AG20443 (cell line): ENCODE measurements at regions not wholly inside any gene's neighbourhood (a gene's known extent, or its start where the extent isn't known, plus 50 kb on each side); places are given as distances from the start of the nearest gene placed in this dataset.

ENCODE experiments used
- DNase-seq: peaks from one replicate; pipeline ENCODE4 v3.0.0; 2012; ENCODE audit warnings: low spot score, mixed read lengths

DNA sequence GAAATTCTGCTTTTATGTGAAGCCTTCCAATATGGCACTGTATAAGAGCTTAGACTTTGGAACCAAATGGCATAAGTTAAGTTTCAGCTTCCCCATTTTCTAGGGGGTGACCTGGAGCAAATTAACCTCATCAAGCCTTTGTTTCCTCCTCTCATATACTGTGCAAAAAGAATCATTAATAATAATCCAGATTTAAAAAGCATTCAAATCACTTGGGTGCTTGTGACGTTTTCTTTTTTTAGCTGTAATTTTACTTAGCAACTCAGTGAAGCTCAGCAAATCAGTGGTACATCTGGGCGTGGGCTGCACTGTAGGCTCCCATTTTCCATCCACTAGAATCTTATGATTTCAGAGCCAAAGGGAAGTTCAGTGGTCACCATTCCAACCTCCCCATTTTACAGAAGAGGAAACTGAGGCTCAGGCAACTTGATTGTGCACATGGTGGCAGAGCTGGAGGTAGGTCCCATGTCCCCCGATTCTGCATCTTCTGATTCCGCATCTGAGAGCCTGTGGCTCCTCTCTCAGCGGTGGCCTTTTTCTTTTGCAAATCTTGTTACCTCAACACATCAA lies 131.2 kb downstream of the SNAPC1 start:
- no peak for DNase-seq

DNA sequence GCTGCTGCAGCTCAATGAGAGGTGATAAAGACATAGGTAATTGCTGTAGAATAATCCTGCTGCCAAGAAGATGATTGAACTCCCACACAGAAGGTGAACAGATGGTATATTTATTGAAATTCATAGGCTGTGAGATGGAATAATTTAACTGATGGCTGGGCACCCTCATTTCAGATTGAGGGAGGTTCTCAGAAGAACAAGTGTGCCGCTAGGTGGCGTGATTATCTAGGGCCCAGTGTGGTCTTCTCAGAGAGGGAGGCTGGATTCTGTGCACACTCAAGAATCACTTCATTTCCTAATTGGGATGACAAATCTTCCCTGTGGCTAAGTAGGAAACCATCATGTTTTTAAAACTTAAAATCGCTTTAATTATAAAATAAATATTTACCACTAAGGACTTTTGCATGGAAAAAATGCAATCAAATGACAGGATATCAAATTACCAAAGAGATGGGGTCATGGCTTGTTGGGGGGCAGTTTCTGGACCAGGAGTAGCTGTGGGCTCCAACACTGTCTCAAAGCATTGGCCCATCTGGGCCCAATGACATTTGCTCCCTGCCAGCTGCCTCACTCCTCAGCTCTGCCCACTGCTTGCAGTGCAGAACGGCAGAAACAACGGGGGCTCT lies 132.3 kb downstream of the SNAPC1 start:
- DNase-seq: peak; percentile 81

DNA sequence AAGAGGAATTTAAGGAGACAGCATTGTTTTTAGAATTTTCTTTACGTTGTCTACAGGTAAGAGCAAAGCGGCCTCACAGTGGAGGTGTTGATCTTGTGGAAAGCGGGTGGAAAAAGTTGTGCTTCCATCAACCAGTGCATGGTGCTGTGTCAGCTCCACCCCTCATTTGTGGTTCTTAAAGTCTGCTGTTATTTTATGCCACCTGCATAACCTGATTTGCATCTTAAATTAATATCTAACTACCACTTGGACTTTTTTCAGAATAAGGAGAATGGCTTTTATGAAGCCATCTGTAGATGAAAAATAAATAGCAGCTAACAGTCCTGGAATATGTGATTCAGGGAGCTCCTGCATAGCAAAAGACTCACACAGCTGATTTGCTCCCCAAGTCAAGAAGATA lies 135.1 kb downstream of the SNAPC1 start:
- DNase-seq: no peak

GRCh38 chr14:61898568-61898967 lies 136.3 kb downstream of the SNAPC1 start:
- no peak for DNase-seq

GRCh38 chr14:61899497-61899896 lies 137.3 kb downstream of the SNAPC1 start:
- no peak for DNase-seq

DNA sequence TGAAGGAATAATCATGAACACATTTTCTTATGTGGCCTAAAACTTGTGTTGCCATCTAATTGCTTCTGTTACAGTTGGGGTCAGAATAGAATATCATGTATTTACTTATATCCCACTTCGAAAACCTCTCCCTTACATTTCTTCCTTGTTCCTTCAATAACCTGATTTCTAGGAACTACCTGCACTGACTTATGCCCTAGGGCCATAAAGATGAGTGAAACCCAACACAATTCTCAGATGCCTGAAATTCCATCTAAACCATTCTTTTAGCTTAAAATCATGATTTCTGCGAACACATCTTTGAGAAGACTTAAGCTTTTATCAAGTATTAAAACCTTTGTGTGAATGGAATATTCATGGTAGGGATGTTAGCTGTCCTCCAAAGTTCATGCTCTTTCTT lies 142.7 kb downstream of the SNAPC1 start:
- no peak for DNase-seq

DNA sequence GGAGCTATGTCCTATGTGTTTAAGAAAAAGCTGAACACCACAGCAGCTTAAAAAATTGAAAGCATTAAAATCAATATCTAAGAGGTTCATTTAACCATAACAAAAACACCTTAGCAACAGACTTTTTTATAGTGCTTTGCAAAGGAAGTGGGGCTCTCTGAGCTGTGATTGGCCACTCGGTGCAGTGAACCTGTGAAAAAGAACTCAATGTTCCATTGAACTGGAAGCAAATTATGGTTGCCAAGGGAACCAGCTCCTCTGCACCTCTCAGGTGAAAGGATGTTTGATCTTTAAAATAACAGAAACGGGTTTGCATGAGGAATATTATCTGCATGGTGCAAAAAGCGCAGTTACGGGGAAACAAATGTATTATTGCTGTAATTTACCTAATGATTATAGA lies 149.4 kb downstream of the SNAPC1 start:
- no peak for DNase-seq

DNA sequence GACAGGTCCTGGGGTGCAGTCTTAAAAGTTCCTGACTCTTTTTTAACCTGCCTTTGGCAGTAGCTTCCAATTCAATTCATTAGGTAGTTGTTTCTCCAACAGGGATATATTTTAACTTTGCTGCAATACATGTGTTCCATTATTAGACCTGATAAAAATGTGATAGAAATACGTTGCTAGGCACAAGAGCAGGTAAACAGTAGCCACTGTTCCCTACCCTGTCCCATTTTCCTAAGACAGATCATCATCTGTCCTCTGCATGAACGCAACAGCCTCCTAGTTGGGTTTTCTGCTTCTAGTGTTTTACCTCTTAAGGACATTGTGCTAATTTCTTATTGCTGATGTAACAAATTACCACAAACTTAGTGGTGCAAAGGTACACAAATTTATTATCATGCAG lies 156.8 kb downstream of the SNAPC1 start:
- no peak for DNase-seq

GRCh38 chr14:61923348-61923747 lies 161.1 kb downstream of the SNAPC1 start:
- peak; percentile 15 for DNase-seq

GRCh38 chr14:61925043-61925442 lies 162.8 kb downstream of the SNAPC1 start:
- DNase-seq: no peak

GRCh38 chr14:61925732-61926435 lies 163.7 kb downstream of the SNAPC1 start:
- DNase-seq: no peak

- peak; percentile 11 for DNase-seq
Measured at GRCh38 chr14:61927060-61927459, 164.8 kb downstream of the SNAPC1 start.

DNA sequence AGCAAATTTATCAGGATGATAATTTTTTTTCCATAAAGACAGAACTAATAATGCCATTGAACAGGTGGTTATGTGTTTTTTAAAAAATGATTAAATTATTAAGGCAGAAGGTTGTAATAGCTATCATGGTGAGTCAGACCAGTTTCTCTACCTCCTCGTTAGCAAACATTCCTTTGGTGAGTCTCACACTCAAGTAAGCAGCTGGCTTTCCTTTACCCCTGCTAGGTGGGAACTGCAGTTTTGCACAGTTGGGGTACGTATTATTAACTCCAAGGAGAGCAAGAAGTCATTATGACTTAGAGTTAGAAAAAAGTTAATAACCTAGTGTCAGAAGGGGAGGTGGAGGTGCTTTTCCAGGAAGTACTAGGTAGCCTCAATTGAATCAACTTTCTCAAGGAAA lies 165.3 kb downstream of the SNAPC1 start:
- DNase-seq: peak; percentile 35

DNA sequence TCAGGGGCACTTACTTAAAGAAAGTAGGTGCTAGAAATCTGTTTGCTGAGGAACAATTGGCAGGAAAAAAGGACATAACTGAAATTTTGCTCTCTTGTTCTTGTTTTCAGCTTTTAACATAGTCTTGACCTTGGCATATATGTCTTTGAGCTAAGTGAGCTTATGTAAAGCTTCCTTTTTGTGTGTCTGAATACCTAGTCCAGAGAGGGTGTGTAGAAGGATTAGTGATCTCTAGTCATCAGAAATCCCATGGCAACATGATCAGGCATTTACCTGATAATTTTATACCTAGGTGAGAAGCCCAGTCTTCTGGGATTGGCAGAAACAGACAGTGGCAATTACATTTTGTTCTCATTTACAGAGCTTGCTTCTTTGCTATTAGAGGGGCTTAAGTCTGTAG lies 166.1 kb downstream of the SNAPC1 start:
- DNase-seq: no peak

DNA sequence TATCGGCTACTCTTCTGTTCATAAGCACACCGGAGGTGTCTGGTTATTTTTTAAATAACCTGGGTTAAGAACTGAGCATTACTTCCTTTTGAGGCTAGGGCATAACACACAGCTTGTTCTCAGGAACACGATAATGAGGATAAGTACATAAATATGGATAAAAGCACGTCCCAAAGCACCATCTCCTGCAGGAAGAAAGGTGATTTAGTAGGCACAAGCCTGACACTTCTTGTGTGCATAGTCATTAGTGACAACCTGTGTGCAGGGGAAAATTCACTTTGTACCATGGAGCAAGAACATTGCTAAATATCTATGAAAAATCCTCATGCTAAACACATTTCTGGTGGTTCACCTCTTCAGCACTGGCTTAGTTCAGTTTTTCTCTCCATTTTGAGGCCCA lies 166.5 kb downstream of the SNAPC1 start:
- DNase-seq: no peak

DNA sequence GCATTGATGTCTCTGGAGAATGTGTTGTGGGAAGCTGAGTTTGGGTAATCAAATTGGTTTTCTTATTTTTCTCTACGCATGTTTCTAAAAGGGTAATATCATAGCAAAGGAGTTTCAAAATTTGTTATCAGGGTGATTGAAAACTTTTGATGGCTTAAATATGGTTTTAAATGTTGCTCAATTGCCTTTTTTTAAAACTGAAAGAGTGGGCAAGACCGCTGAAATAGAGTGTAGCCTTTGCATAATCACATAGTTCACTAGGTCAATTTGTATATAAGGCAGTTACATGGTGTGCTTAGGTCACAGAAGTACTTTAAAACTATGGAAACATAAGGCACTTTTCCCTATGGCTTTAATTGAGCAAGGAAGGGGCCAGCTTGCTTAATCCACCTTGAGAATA lies 167.4 kb downstream of the SNAPC1 start:
- DNase-seq: no peak

GRCh38 chr14:61930101-61930857 lies 168.1 kb downstream of the SNAPC1 start:
- no peak for DNase-seq

DNA sequence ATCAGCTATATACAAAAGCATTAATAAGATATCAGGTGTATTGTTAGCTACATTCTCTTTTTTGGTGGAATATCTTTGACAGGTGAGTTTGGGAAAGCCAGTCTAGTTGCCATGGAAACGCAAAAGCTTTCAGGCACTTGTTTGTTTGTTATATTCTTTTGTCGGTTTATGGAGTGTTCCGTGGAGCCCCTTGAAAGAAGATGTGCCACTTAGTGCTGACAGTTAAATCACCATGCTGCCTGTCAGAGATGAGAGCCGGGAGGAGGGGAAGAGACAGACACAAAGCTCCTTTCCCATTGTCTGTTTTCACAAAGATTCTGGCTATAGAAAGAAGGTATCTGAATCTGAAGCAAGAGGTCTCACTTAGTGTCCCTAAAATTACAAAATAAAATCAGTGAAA lies 170.8 kb downstream of the SNAPC1 start:
- no peak for DNase-seq

DNA sequence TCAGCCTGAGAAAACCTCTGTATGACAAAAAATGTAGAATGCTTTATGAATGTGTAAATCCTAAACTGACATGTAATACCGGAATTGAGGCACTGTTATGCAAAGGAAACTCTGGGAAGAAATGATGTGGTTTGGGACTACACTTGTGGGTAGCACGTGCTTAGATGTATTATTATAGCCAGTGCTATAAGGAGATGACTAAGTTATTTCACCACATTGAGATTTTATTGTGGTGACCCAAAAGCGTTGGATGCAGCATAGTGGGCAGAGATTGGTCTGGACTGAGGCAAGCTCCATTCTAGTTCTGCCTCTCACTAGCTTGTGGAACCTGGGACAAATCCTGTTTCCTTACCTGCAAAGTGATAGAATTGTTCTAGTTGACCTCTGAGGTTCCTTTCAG lies 172.2 kb downstream of the SNAPC1 start:
- peak; percentile 56 for DNase-seq

DNA sequence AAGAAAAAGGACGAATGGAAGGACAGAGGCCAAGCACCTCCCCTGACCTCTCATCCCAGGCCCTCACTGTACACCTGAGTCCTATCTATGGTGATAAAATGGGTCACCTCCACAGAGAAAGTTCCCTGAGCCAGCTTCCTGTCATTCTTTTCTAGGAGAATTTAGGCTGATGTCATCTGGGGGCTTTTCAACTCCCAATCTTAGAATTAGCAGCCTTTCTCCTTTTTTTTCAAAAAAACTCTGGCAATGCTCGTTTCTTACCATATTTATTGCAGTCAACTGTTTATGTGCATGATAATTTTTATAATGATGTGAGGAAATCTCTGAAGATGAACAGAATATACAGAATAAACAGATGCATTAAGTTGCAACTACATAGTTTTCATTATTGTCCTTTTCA lies 177.6 kb downstream of the SNAPC1 start:
- no peak for DNase-seq

- no peak for DNase-seq
Measured at GRCh38 chr14:61940666-61941420, 178.6 kb downstream of the SNAPC1 start.
